PFSK-1 (cell line): ENCODE measurements at regions not wholly inside any gene's neighbourhood (a gene's known extent, or its start where the extent isn't known, plus 50 kb on each side); places are given as distances from the start of the nearest gene placed in this dataset.

Experiments used
- POLR2AphosphoS5 ChIP-seq: IDR thresholded peaks from 2 replicates; pipeline ENCODE4 v1.6.1; 2012; ENCODE audit warnings: low read depth, mild to moderate bottlenecking, control low read depth, low read length, moderate library complexity
- SIN3A ChIP-seq: IDR thresholded peaks from 2 replicates; pipeline ENCODE4 v1.6.1; 2012; ENCODE audit warnings: mild to moderate bottlenecking, low read length, moderate library complexity, borderline replicate concordance; ENCODE audit not compliant: insufficient read depth
- TF ChIP-seq, protein P1 (sequence below), 2 experiments: IDR thresholded peaks; 2 replicates each; pipeline versions ENCODE4 v1.6.1 to v1.8.0; 2011 to 2012; ENCODE audit warnings: low read depth in 2 of 2, low read length in 2 of 2, control low read depth in 1 of 2, inconsistent platforms in 1 of 2, mild to moderate bottlenecking in 1 of 2, moderate library complexity in 1 of 2; ENCODE audit not compliant: insufficient read depth in 1 of 2

DNA sequence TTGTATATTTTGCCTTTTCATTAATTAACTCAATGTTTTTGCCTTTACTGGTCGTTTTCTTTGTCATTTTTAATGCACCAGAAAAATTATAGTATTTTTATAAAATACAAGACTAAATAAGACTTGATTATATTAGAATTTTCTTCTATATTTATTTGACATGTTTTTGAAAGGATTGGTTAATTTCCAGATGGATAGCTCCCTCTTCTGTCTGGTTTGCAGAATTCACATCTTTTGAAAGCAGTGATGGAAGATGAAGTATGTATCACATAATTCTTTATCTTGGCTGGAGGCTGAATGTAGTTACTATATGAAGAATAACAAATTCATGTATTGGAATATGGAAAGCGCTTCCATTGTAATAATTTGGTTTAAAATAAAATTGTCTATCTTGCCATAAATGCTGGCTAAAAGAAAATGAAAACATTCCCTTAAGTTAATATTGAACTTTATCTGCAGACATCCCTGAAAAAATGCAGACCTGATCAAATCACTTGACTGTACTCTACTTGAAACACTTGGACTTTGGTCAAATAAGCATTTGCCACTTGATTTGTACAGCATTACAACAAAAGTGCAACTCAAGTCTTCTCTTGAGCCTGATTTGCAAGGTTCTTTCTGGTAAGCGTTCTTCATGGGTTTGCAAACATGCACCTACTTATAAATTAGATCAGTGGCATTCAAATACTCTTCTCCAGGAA is 86.3 kb upstream of the EFEMP1 start:
- TF ChIP-seq, protein P1, sequence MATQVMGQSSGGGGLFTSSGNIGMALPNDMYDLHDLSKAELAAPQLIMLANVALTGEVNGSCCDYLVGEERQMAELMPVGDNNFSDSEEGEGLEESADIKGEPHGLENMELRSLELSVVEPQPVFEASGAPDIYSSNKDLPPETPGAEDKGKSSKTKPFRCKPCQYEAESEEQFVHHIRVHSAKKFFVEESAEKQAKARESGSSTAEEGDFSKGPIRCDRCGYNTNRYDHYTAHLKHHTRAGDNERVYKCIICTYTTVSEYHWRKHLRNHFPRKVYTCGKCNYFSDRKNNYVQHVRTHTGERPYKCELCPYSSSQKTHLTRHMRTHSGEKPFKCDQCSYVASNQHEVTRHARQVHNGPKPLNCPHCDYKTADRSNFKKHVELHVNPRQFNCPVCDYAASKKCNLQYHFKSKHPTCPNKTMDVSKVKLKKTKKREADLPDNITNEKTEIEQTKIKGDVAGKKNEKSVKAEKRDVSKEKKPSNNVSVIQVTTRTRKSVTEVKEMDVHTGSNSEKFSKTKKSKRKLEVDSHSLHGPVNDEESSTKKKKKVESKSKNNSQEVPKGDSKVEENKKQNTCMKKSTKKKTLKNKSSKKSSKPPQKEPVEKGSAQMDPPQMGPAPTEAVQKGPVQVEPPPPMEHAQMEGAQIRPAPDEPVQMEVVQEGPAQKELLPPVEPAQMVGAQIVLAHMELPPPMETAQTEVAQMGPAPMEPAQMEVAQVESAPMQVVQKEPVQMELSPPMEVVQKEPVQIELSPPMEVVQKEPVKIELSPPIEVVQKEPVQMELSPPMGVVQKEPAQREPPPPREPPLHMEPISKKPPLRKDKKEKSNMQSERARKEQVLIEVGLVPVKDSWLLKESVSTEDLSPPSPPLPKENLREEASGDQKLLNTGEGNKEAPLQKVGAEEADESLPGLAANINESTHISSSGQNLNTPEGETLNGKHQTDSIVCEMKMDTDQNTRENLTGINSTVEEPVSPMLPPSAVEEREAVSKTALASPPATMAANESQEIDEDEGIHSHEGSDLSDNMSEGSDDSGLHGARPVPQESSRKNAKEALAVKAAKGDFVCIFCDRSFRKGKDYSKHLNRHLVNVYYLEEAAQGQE (IDR thresholded peaks at IDR 0.05; ENCODE audit: insufficient read depth in 1 of 2, low read depth in 2 of 2, low read length in 2 of 2) = no peak
- no peak for TF ChIP-seq SIN3A
- TF ChIP-seq POLR2AphosphoS5 = no peak
